ENCODE measurements at regions not wholly inside any gene's neighbourhood (a gene's known extent, or its start where the extent isn't known, plus 50 kb on each side); places are given as distances from the start of the nearest gene placed in this dataset.

DNA sequence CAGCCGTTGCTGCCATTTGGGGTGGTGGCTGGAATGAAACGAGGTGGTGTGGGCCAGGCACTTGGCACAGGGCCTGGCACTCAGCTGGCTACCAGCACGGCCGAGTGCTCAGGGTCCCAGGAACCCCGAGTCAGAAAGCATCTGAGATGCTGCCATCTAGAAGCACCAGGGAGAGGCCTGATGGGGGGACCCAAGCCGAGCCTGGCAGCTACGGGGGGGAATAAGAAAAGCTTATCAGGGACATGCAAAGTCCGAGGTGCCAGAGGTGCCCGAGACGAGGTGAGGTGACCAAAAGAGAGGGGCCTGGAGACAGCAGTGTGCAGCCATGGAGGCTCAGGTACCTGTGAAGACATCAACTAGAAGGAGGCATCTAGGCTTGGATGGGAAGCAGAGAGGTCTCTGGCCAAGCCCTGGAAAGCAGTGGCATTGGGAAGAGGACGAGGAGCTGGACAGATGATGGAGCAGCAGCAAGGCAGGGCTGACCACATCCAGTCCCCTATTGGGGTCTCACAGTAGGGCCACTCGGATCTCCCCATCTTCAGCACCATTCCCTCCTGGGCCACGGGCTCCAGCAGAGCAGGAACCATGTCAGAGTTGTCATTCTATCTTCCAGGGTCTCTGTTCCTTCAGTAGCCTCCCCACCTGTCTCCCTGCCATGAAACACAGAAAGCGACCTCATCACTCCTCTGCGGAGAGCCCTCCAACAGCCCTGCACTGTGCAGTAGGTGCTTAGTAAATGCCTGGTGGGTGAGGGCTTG lies 59.3 kb upstream of the DIO3 start:
- no peak for DNase-seq (ENCODE audit: low read depth, low spot score)
- BruUV-seq (replicated peaks), result no TSS peak
- ChIA-PET POLR2A (no interaction called here), CTCF (interaction anchor here (1.4 kb wide), 1 partner anchor 10 kb away, joined by 3 read pairs; no protein-coding TSS in a partner anchor)
- H3K79me2 ChIP-seq (ENCODE audit: control insufficient read depth, insufficient read depth, low read length), result no peaks in the 10 kb centered on the region
- TF ChIP-seq JUN (IDR thresholded peaks at IDR 0.05; ENCODE audit: borderline replicate concordance, insufficient read depth, insufficient read length, low read depth) (no peak), FOS (IDR thresholded peaks at IDR 0.05; ENCODE audit: borderline replicate concordance, insufficient read depth, low read length) (no peak), EZH2 (IDR thresholded peaks at IDR 0.05; ENCODE audit: borderline replicate concordance, low read depth, low read length, severe bottlenecking) (no peak), GATA2 (IDR thresholded peaks at IDR 0.05; ENCODE audit: insufficient read depth, insufficient read length, low read depth, low read length) (no peak), MYC (IDR thresholded peaks at IDR 0.05; ENCODE audit: low read depth, low read length) (no peak), POLR2AphosphoS5 (IDR thresholded peaks at IDR 0.05; ENCODE audit: insufficient read depth, low read depth, low read length) (no peak), POLR2A (IDR thresholded peaks at IDR 0.05; ENCODE audit: low read depth, low read length) (no peak)
- TF ChIP-seq, protein P1, sequence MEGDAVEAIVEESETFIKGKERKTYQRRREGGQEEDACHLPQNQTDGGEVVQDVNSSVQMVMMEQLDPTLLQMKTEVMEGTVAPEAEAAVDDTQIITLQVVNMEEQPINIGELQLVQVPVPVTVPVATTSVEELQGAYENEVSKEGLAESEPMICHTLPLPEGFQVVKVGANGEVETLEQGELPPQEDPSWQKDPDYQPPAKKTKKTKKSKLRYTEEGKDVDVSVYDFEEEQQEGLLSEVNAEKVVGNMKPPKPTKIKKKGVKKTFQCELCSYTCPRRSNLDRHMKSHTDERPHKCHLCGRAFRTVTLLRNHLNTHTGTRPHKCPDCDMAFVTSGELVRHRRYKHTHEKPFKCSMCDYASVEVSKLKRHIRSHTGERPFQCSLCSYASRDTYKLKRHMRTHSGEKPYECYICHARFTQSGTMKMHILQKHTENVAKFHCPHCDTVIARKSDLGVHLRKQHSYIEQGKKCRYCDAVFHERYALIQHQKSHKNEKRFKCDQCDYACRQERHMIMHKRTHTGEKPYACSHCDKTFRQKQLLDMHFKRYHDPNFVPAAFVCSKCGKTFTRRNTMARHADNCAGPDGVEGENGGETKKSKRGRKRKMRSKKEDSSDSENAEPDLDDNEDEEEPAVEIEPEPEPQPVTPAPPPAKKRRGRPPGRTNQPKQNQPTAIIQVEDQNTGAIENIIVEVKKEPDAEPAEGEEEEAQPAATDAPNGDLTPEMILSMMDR (IDR thresholded peaks at IDR 0.05; ENCODE audit: extremely low read depth in 1 of 2, insufficient read depth in 1 of 2, low read depth in 1 of 2, low read length in 2 of 2), result no peak
- H3K4me1 ChIP-seq (ENCODE audit: control insufficient read depth, extremely low read depth, insufficient read depth, low read length), result no peaks in the 10 kb centered on the region
- no peaks in the 10 kb centered on the region for H3K27me3 ChIP-seq (ENCODE audit: control insufficient read depth in 2 of 2, insufficient read depth in 2 of 2, low read length in 2 of 2)
- H3K27ac ChIP-seq (ENCODE audit: insufficient read depth, low read depth, low read length), result no peak overlapping the region
- no peak overlapping the region for H2AFZ ChIP-seq (ENCODE audit: low read depth, low read length)
- H4K20me1 ChIP-seq (replicated peaks; ENCODE audit: control insufficient read depth, extremely low read depth, insufficient read depth, low read length), result no peaks in the 10 kb centered on the region
- H3K9me1 ChIP-seq (replicated peaks; ENCODE audit: control insufficient read depth, extremely low read depth, insufficient read depth, low read length), result no peaks in the 10 kb centered on the region
- no peak overlapping the region for H3K9ac ChIP-seq (replicated peaks; ENCODE audit: extremely low read depth, insufficient read depth, low read length)
- H3K4me2 ChIP-seq (ENCODE audit: insufficient read depth, low read length), result no peak overlapping the region
- FAIRE-seq, result no peak
- intact Hi-C loops (cut with micrococcal nuclease), result no loop called here
- no peaks in the 10 kb centered on the region for H3K9me3 ChIP-seq (replicated peaks; ENCODE audit: control insufficient read depth, insufficient read depth, low read length)
- H3K36me3 ChIP-seq (ENCODE audit: control insufficient read depth in 2 of 2, extremely low read depth in 1 of 2, insufficient read depth in 2 of 2, low read length in 2 of 2), result no peaks in the 10 kb centered on the region
- H3K4me3 ChIP-seq (replicated peaks in 1 of 3; ENCODE audit: insufficient read depth in 1 of 3, low read depth in 1 of 3, low read length in 3 of 3), result no peak overlapping the region
- dilution Hi-C loops (cut with MboI; ENCODE audit: extremely low pct_ligation_motif_present, low sequenced_read_pairs), result no loop called here

All from endothelial cell of umbilical vein (primary cell).